ENCODE measurements at regions not wholly inside any gene's neighbourhood (a gene's known extent, or its start where the extent isn't known, plus 50 kb on each side); places are given as distances from the start of the nearest gene placed in this dataset.

DNA sequence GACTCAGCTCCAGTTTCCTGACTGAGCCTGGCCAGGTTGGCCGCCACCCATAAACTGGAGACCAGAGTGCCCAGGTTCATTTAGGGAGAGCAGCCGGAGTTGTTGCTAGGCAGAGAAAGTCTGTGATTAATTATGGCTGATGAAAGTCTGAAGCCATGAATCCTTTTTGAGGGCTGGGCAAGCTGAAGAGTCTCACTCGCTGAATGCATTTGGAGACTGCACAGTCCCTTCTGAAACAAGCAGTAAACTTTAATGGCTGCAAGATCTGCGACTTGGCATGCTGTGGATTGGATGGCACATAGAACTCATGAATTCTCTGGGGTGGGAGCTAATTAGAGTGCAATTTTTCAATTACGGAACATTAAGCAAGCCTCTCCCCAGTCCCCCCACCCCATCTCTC is 282.1 kb downstream of the RPLP1 start:
- H3K36me3 ChIP-seq (ENCODE audit: control insufficient read depth, insufficient read depth, low read length) = no peaks in the 10 kb centered on the region
- no peak overlapping the region for H3K9ac ChIP-seq (ENCODE audit: extremely low read depth, low read length, poor library complexity, severe bottlenecking)
- H3K9me3 ChIP-seq (ENCODE audit: control insufficient read depth, low read length) = no peaks in the 10 kb centered on the region
- no peak for DNase-seq
- no peaks in the 10 kb centered on the region for H3K27me3 ChIP-seq (ENCODE audit: control insufficient read depth, insufficient read depth, low read length, poor library complexity, severe bottlenecking)
- Mint-ChIP-seq H3K36me3 (ENCODE audit: low read depth) (no peaks in the 10 kb centered on the region), H3K4me1 (peaks cover 18% of the 10 kb centered on the region), H3K27me3 (ENCODE audit: insufficient read depth) (peaks cover 4% of the 10 kb centered on the region), H3K4me3 (no peak overlapping the region), H3K9me3 (peaks cover 6% of the 10 kb centered on the region), H3K27ac (no peak overlapping the region)
- TF ChIP-seq, protein P1, sequence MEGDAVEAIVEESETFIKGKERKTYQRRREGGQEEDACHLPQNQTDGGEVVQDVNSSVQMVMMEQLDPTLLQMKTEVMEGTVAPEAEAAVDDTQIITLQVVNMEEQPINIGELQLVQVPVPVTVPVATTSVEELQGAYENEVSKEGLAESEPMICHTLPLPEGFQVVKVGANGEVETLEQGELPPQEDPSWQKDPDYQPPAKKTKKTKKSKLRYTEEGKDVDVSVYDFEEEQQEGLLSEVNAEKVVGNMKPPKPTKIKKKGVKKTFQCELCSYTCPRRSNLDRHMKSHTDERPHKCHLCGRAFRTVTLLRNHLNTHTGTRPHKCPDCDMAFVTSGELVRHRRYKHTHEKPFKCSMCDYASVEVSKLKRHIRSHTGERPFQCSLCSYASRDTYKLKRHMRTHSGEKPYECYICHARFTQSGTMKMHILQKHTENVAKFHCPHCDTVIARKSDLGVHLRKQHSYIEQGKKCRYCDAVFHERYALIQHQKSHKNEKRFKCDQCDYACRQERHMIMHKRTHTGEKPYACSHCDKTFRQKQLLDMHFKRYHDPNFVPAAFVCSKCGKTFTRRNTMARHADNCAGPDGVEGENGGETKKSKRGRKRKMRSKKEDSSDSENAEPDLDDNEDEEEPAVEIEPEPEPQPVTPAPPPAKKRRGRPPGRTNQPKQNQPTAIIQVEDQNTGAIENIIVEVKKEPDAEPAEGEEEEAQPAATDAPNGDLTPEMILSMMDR (conservative IDR thresholded peaks at IDR 0.05) = no peak
- 90 to 92% methylated on average over 3 to 5 of the region's 5 CpGs for WGBS, 2 experiments (ENCODE audit: insufficient coverage in 1 of 2, insufficient read length in 1 of 2)
- no peaks in the 10 kb centered on the region for H3K4me1 ChIP-seq (ENCODE audit: control insufficient read depth, insufficient read depth, low read length)
- H3K27ac ChIP-seq (ENCODE audit: low read depth, low read length) = peak overlapping the region; percentile 72
- no peak overlapping the region for H3K4me3 ChIP-seq (ENCODE audit: low read length)

DNA sequence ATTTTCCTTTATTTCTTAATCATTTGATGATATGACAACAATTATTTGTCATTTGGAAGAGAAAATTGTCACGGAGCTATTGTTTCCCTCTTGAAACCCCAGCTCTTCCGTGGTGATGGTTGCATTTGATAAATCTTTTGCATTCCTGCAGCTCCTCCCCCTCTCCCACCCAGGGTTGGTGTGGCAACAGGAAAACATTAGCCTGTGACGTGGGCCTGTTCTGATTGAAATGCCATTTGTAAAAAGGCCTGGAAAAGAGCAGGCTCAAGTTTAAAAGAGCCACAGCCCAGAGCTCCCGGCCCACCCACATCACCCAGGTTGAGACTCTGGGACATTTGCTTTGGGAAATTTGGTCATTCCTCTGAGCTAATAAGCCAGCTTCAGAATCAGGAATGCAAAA is 282.5 kb downstream of the RPLP1 start:
- H3K27ac Mint-ChIP-seq = no peak overlapping the region
- peaks cover under 1% of the 10 kb centered on the region for H3K9me3 ChIP-seq (ENCODE audit: control insufficient read depth, low read length)
- H3K4me1 Mint-ChIP-seq = peaks cover 18% of the 10 kb centered on the region
- DNase-seq = no peak
- H3K27ac ChIP-seq (ENCODE audit: low read depth, low read length) = peak overlapping the region; percentile 72
- no peaks in the 10 kb centered on the region for H3K4me1 ChIP-seq (ENCODE audit: control insufficient read depth, insufficient read depth, low read length)
- H3K36me3 ChIP-seq (ENCODE audit: control insufficient read depth, insufficient read depth, low read length) = no peaks in the 10 kb centered on the region
- peaks cover 4% of the 10 kb centered on the region for H3K27me3 Mint-ChIP-seq (ENCODE audit: insufficient read depth)
- TF ChIP-seq, protein P1 (conservative IDR thresholded peaks at IDR 0.05) = no peak
- H3K4me3 ChIP-seq (ENCODE audit: low read length) = no peak overlapping the region
- peaks cover 9% of the 10 kb centered on the region for H3K9me3 Mint-ChIP-seq
- no peak overlapping the region for H3K9ac ChIP-seq (ENCODE audit: extremely low read depth, low read length, poor library complexity, severe bottlenecking)
- H3K27me3 ChIP-seq (ENCODE audit: control insufficient read depth, insufficient read depth, low read length, poor library complexity, severe bottlenecking) = no peaks in the 10 kb centered on the region
- no peak overlapping the region for H3K4me3 Mint-ChIP-seq
- 55 to 67% methylated on average over 1 to 4 of the region's 4 CpGs for WGBS, 2 experiments (ENCODE audit: insufficient coverage in 1 of 2, insufficient read length in 1 of 2)
- H3K36me3 Mint-ChIP-seq (ENCODE audit: low read depth) = no peaks in the 10 kb centered on the region

DNA sequence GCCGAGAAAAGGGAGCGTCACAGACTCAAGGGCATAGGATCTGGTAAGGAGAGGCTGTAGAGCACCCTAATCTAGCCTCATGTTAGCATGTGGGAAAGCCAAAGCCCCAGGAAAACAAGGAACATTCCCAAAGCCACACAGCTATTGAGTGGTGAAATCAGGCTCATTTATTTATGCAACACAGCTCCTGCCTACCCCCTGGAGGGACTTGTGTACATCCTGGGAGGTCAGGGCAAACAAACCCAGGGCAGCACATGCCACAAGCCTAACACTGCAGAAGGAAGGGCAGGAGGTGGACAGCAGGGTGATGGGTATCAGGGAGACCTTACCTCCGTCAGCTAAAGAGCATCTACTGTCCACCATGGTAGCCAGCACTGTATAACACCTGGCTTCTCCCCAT is 283.5 kb downstream of the RPLP1 start:
- Mint-ChIP-seq H3K36me3 (ENCODE audit: low read depth) (no peaks in the 10 kb centered on the region), H3K4me1 (peaks cover 15% of the 10 kb centered on the region), H3K27me3 (ENCODE audit: insufficient read depth) (peaks cover 2% of the 10 kb centered on the region), H3K27ac (no peak overlapping the region), H3K4me3 (no peak overlapping the region), H3K9me3 (peaks cover 16% of the 10 kb centered on the region)
- Histone ChIP-seq H3K36me3 (ENCODE audit: control insufficient read depth, insufficient read depth, low read length) (no peaks in the 10 kb centered on the region), H3K27me3 (ENCODE audit: control insufficient read depth, insufficient read depth, low read length, poor library complexity, severe bottlenecking) (no peaks in the 10 kb centered on the region), H3K9ac (ENCODE audit: extremely low read depth, low read length, poor library complexity, severe bottlenecking) (no peak overlapping the region), H3K27ac (ENCODE audit: low read depth, low read length) (no peak overlapping the region), H3K4me1 (ENCODE audit: control insufficient read depth, insufficient read depth, low read length) (no peaks in the 10 kb centered on the region), H3K9me3 (ENCODE audit: control insufficient read depth, low read length) (peaks cover 11% of the 10 kb centered on the region), H3K4me3 (ENCODE audit: low read length) (no peak overlapping the region)
- TF ChIP-seq, protein P1 (conservative IDR thresholded peaks at IDR 0.05) = no peak
- DNase-seq = no peak
- WGBS, 2 experiments (ENCODE audit: insufficient coverage in 1 of 2, insufficient read length in 1 of 2) = 92 to 100% methylated on average over 2 to 3 of the region's 3 CpGs

Measured in endodermal cell (in vitro differentiated cells).